WERI-Rb-1 (cell line): ENCODE measurements at regions not wholly inside any gene's neighbourhood (a gene's known extent, or its start where the extent isn't known, plus 50 kb on each side); places are given as distances from the start of the nearest gene placed in this dataset.

Experiments used
- DNase-seq: peaks from one replicate; pipeline ENCODE4 v3.0.0-alpha.2; 2020
- H3K27ac ChIP-seq: fragments of 250-450 bp; sonication (Bioruptor Pico); 2 replicates; pipeline ENCODE4 v1.5.1; 2020; ENCODE audit warnings: mild to moderate bottlenecking, moderate library complexity
- H3K27me3 ChIP-seq: fragments of 250-450 bp; sonication (Bioruptor Pico); 2 replicates; pipeline ENCODE4 v1.5.1; 2021; ENCODE audit warnings: mild to moderate bottlenecking, low read depth, moderate library complexity; ENCODE audit not compliant: insufficient read depth, severe bottlenecking
- H3K36me3 ChIP-seq: fragments of 250-450 bp; sonication (Bioruptor Pico); 2 replicates; pipeline ENCODE4 v1.5.1; 2020; ENCODE audit warnings: mild to moderate bottlenecking, moderate library complexity
- H3K4me3 ChIP-seq: 2 replicates; pipeline ENCODE4 v1.5.1; 2011; ENCODE audit warnings: low read depth, mild to moderate bottlenecking, control low read depth, low read length
- H3K9me3 ChIP-seq: fragments of 250-450 bp; sonication (Bioruptor Pico); 2 replicates; pipeline ENCODE4 v1.5.1; 2021; ENCODE audit warnings: mild to moderate bottlenecking, moderate library complexity; ENCODE audit not compliant: severe bottlenecking
- TF ChIP-seq, protein P1 (sequence below): IDR thresholded peaks from 2 replicates; pipeline ENCODE4 v1.5.1; 2011; ENCODE audit warnings: low read depth, mild to moderate bottlenecking, control low read depth, inconsistent platforms, low read length

DNA sequence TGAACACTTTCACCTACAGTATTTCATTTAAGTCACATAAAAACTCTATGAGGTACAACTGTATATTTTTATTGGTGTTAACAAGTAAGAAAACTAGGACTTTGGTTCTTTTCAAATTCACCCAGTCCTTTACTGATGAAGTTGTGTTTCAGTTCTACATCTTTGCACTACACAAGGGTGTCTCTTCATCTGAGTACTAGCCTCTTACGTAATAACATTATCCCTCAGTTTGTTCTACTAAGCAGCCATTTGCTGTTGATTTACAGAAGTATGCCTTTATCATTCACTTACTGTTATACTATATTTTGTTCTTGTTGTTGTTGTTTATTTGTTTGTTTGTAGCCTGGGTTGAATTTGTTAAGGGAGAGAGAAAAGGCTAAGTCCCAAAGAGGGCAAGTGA is 311.9 kb downstream of the PLOD2 start:
- Histone ChIP-seq H3K36me3 (no peaks in the 10 kb centered on the region), H3K4me3 (no peak overlapping the region), H3K27me3 (no peaks in the 10 kb centered on the region), H3K27ac (no peak overlapping the region), H3K9me3 (no peaks in the 10 kb centered on the region)
- no peak for DNase-seq
- TF ChIP-seq, protein P1, sequence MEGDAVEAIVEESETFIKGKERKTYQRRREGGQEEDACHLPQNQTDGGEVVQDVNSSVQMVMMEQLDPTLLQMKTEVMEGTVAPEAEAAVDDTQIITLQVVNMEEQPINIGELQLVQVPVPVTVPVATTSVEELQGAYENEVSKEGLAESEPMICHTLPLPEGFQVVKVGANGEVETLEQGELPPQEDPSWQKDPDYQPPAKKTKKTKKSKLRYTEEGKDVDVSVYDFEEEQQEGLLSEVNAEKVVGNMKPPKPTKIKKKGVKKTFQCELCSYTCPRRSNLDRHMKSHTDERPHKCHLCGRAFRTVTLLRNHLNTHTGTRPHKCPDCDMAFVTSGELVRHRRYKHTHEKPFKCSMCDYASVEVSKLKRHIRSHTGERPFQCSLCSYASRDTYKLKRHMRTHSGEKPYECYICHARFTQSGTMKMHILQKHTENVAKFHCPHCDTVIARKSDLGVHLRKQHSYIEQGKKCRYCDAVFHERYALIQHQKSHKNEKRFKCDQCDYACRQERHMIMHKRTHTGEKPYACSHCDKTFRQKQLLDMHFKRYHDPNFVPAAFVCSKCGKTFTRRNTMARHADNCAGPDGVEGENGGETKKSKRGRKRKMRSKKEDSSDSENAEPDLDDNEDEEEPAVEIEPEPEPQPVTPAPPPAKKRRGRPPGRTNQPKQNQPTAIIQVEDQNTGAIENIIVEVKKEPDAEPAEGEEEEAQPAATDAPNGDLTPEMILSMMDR: no peak

DNA sequence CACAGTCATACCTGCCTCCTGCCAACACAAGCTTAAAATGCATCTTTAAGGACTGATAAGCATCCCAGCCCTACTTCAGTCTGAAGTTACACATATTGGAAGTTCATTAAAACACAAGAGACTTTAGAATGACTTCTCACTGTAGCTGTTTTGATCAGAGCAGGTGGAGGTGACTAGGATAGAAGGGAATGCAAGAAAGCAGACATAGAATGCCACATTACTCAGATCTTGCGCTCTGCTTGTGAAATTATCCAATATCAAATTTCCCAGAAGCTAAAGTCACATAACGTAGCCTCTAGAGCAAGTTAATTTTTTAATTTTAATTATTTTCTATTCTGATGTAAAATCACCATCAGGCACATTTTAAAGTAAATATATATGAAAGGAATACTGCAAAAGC is 306.5 kb downstream of the PLOD2 start:
- Histone ChIP-seq H3K4me3 (no peak overlapping the region), H3K9me3 (no peaks in the 10 kb centered on the region), H3K36me3 (no peaks in the 10 kb centered on the region), H3K27ac (no peak overlapping the region), H3K27me3 (no peaks in the 10 kb centered on the region)
- no peak for DNase-seq
- TF ChIP-seq, protein P1: no peak

DNA sequence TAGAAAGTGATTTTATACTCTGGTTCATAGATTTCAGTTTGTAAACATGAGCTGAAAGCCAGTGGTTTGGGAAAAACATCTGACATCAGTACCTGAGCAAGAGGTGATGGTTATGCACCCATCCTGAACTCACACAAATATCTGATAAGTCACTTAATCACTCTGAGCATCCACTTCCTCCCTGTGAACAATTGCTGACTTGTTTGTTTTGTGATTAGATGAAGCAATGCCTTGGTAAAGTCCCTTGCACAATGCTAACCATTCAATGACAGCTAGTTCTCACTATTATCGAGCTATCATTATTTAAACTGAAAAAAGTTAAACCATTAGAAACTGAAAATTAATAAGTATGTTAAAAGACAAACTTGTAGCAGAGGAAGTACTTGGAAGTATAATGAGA is 303.0 kb downstream of the PLOD2 start:
- H3K36me3 ChIP-seq: no peaks in the 10 kb centered on the region
- DNase-seq: no peak
- no peak overlapping the region for H3K4me3 ChIP-seq
- no peak overlapping the region for H3K27ac ChIP-seq
- TF ChIP-seq, protein P1: no peak
- no peaks in the 10 kb centered on the region for H3K27me3 ChIP-seq
- no peaks in the 10 kb centered on the region for H3K9me3 ChIP-seq

DNA sequence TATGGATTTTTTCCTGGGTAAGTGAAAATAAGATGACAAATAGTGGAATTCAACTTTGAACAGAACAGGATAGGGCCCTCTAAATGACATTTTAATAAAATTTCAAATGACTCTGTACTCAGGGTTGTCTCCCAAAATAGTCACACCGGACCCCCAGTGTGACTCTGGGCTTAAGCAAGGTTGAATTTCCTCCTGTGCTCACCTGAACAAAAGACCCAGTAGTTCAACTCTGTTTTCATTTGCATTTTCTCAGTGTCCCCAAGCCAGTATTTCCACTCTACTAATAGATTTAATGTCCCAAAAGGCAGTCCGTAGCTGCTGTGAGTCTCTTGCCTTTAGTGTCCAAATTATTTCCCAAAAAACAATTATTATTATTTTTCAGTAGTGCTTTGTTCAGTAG is 296.6 kb downstream of the PLOD2 start:
- Histone ChIP-seq H3K27ac (no peak overlapping the region), H3K36me3 (no peaks in the 10 kb centered on the region), H3K9me3 (no peaks in the 10 kb centered on the region), H3K4me3 (no peak overlapping the region), H3K27me3 (no peaks in the 10 kb centered on the region)
- no peak for DNase-seq
- TF ChIP-seq, protein P1: no peak

DNA sequence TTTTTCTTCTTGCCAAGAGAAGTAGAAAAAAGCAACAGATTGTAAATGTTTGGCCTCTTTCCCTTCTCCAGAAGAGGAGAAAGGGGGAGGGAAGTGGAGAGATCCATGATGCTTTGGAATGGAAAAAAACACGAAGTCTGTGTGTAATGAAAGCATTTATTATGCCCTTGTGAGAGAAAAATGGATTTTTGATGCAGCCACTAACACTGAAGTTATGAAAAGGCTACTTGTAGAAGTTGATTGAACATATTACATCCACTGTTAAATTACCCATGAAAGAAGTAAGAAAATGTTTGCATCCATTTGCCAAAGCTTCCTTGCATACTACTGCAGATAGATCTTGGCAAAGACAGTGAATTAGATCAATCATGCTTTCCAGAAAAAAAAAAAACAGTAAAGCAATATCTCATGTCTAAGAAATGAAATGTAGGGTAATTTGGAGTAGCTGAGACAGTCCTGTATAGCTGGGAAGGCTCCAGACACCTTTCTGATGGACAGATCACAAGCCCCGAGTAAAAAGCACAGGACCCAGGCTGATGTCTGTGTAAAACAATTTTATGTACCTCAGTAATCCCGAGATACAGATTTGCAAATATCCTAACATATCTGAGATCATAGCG is 295.5 kb downstream of the PLOD2 start:
- Histone ChIP-seq H3K9me3 (no peaks in the 10 kb centered on the region), H3K27me3 (no peaks in the 10 kb centered on the region), H3K36me3 (no peaks in the 10 kb centered on the region), H3K27ac (no peak overlapping the region), H3K4me3 (no peak overlapping the region)
- no peak for DNase-seq
- TF ChIP-seq, protein P1: no peak

DNA sequence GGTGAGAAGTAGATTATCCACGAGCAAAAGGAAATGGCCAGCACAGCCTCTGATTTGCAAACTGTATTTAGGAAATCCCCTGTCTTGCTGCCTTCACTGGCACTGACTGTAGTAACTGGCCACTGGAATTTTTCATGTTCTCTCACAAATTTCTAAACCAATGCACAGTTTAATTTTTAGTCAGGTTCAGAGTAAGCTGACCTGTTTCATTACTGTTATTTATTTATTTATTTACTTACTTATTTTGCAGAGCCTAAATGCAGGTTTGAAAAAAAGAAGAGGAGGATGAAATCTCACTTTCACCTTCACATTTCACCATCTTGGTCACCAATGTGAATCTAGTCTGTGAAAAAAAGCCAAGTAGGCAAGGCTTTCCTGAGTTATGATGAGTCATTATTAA is 291.0 kb downstream of the PLOD2 start:
- no peak overlapping the region for H3K27ac ChIP-seq
- DNase-seq: no peak

More for the DNA sequence above, 291.0 kb downstream of the PLOD2 start:
- TF ChIP-seq, protein P1: no peak
- no peaks in the 10 kb centered on the region for H3K9me3 ChIP-seq
- no peak overlapping the region for H3K4me3 ChIP-seq
- H3K27me3 ChIP-seq: no peaks in the 10 kb centered on the region
- H3K36me3 ChIP-seq: no peaks in the 10 kb centered on the region
